ENCODE measurements at regions not wholly inside any gene's neighbourhood (a gene's known extent, or its start where the extent isn't known, plus 50 kb on each side); places are given as distances from the start of the nearest gene placed in this dataset.
A peak's percentile ranks its signal among the peaks of the same experiment; 100 is the strongest.

GRCh38 chr2:220209093-220209492, 581.7 kb downstream of the SLC4A3 start:
- TF ChIP-seq POLR2AphosphoS5 (IDR thresholded peaks at IDR 0.05) (no peak), CTCF (IDR thresholded peaks at IDR 0.05 in 8 of 11, conservative IDR thresholded peaks at IDR 0.05 in 3 of 11) (no peak), POLR2A (IDR thresholded peaks at IDR 0.05) (no peak)
- WGBS, 5 donors = 15 to 49% (median 30%) methylated on average over 1 of the region's 1 CpG

GRCh38 chr2:220209751-220210150, 582.3 kb downstream of the SLC4A3 start:
- DNase-seq = no peak
- TF ChIP-seq CTCF (IDR thresholded peaks at IDR 0.05 in 8 of 11, conservative IDR thresholded peaks at IDR 0.05 in 3 of 11) (no peak), POLR2A (IDR thresholded peaks at IDR 0.05) (no peak), POLR2AphosphoS5 (IDR thresholded peaks at IDR 0.05) (no peak)
- no peaks in the 10 kb centered on the region for H3K27me3 ChIP-seq (replicated peaks in 1 of 7)
- intact Hi-C loops (cut with DNase I; ENCODE audit: low total_unique reads) = no loop called here
- no peak overlapping the region for H3K4me3 ChIP-seq
- H3K27ac ChIP-seq = peak overlapping the region in 1 of 8 donors; percentile 3
- H3K4me1 ChIP-seq = no peaks in the 10 kb centered on the region
- WGBS, 5 donors = 73 to 82% (median 76%) methylated on average over 4 of the region's 4 CpGs
- no peaks in the 10 kb centered on the region for H3K9me3 ChIP-seq
- no peaks in the 10 kb centered on the region for H3K36me3 ChIP-seq

More at GRCh38 chr2:220209093-220209492, 581.7 kb downstream of the SLC4A3 start:
- no peak overlapping the region for H3K4me3 ChIP-seq
- H3K27me3 ChIP-seq (replicated peaks in 1 of 7) = no peaks in the 10 kb centered on the region
- peak overlapping the region in 1 of 8 donors; percentile 3 for H3K27ac ChIP-seq
- no peak for DNase-seq
- intact Hi-C loops (cut with DNase I; ENCODE audit: low total_unique reads) = no loop called here
- no peaks in the 10 kb centered on the region for H3K4me1 ChIP-seq
- H3K9me3 ChIP-seq = no peaks in the 10 kb centered on the region
- H3K36me3 ChIP-seq = no peaks in the 10 kb centered on the region

- intact Hi-C loops (cut with DNase I; ENCODE audit: low total_unique reads) = no loop called here
- 78 to 87% (median 86%) methylated on average over 5 of the region's 5 CpGs for WGBS, 5 donors
Measured at GRCh38 chr2:220212296-220213080, 585.1 kb downstream of the SLC4A3 start.

More at GRCh38 chr2:220212296-220213080, 585.1 kb downstream of the SLC4A3 start:
- H3K4me3 ChIP-seq = no peak overlapping the region
- H3K27ac ChIP-seq = no peak overlapping the region
- H3K9me3 ChIP-seq = no peaks in the 10 kb centered on the region
- DNase-seq = no peak
- H3K4me1 ChIP-seq = no peaks in the 10 kb centered on the region
- H3K27me3 ChIP-seq (replicated peaks in 1 of 7) = no peaks in the 10 kb centered on the region
- TF ChIP-seq CTCF (IDR thresholded peaks at IDR 0.05 in 8 of 11, conservative IDR thresholded peaks at IDR 0.05 in 3 of 11) = no peak
- TF ChIP-seq POLR2A (IDR thresholded peaks at IDR 0.05) = no peak
- TF ChIP-seq POLR2AphosphoS5 (IDR thresholded peaks at IDR 0.05) = no peak
- H3K36me3 ChIP-seq = no peaks in the 10 kb centered on the region
